ENCODE measurements at regions not wholly inside any gene's neighbourhood (a gene's known extent, or its start where the extent isn't known, plus 50 kb on each side); places are given as distances from the start of the nearest gene placed in this dataset.

- Histone ChIP-seq H3K36me3 (ENCODE audit: control insufficient read depth, insufficient read depth, low read length) (no peaks in the 10 kb centered on the region), H3K4me3 (ENCODE audit: extremely low read depth, insufficient read depth, low read length, poor library complexity, severe bottlenecking) (no peak overlapping the region), H3K4me1 (ENCODE audit: control insufficient read depth, insufficient read depth, low read length, poor library complexity, severe bottlenecking) (no peaks in the 10 kb centered on the region), H3K9me3 (ENCODE audit: control insufficient read depth, low read length) (no peaks in the 10 kb centered on the region), H3K27ac (ENCODE audit: low read depth, low read length, severe bottlenecking) (no peak overlapping the region)
- 89 to 100% methylated on average over 1 of the region's 1 CpG for WGBS, 2 experiments (ENCODE audit: insufficient coverage in 2 of 2)
These were observed 540.5 kb upstream of the CDH18 start for GRCh38 chr5:20528471-20528870.

GRCh38 chr5:20524991-20525529, 537.1 kb upstream of the CDH18 start:
- Histone ChIP-seq H3K4me1 (ENCODE audit: control insufficient read depth, insufficient read depth, low read length, poor library complexity, severe bottlenecking) (no peaks in the 10 kb centered on the region), H3K27ac (ENCODE audit: low read depth, low read length, severe bottlenecking) (no peak overlapping the region), H3K9me3 (ENCODE audit: control insufficient read depth, low read length) (no peaks in the 10 kb centered on the region), H3K36me3 (ENCODE audit: control insufficient read depth, insufficient read depth, low read length) (no peaks in the 10 kb centered on the region), H3K4me3 (ENCODE audit: extremely low read depth, insufficient read depth, low read length, poor library complexity, severe bottlenecking) (no peak overlapping the region)
- WGBS, 2 experiments (ENCODE audit: insufficient coverage in 2 of 2): 89 to 92% methylated on average over 4 to 5 of the region's 5 CpGs

GRCh38 chr5:20522905-20523482, 535.0 kb upstream of the CDH18 start:
- Histone ChIP-seq H3K27ac (ENCODE audit: low read depth, low read length, severe bottlenecking) (no peak overlapping the region), H3K4me3 (ENCODE audit: extremely low read depth, insufficient read depth, low read length, poor library complexity, severe bottlenecking) (no peak overlapping the region), H3K36me3 (ENCODE audit: control insufficient read depth, insufficient read depth, low read length) (no peaks in the 10 kb centered on the region), H3K4me1 (ENCODE audit: control insufficient read depth, insufficient read depth, low read length, poor library complexity, severe bottlenecking) (no peaks in the 10 kb centered on the region), H3K9me3 (ENCODE audit: control insufficient read depth, low read length) (no peaks in the 10 kb centered on the region)
- WGBS, 2 experiments (ENCODE audit: insufficient coverage in 2 of 2): 29% methylated on average over 1 of the region's 3 CpGs; no CpG with 5 or more reads in 1 of the 2 experiments

- 90 to 100% methylated on average over 1 to 2 of the region's 4 CpGs for WGBS, 2 experiments (ENCODE audit: insufficient coverage in 2 of 2)
- H3K4me3 ChIP-seq (ENCODE audit: extremely low read depth, insufficient read depth, low read length, poor library complexity, severe bottlenecking): no peak overlapping the region
- H3K27ac ChIP-seq (ENCODE audit: low read depth, low read length, severe bottlenecking): no peak overlapping the region
- H3K4me1 ChIP-seq (ENCODE audit: control insufficient read depth, insufficient read depth, low read length, poor library complexity, severe bottlenecking): no peaks in the 10 kb centered on the region
- H3K9me3 ChIP-seq (ENCODE audit: control insufficient read depth, low read length): no peaks in the 10 kb centered on the region
- no peaks in the 10 kb centered on the region for H3K36me3 ChIP-seq (ENCODE audit: control insufficient read depth, insufficient read depth, low read length)
These were observed 527.6 kb upstream of the CDH18 start for GRCh38 chr5:20515606-20516005.

GRCh38 chr5:20514145-20514544, 526.1 kb upstream of the CDH18 start:
- no peak overlapping the region for H3K27ac ChIP-seq (ENCODE audit: low read depth, low read length, severe bottlenecking)
- no peaks in the 10 kb centered on the region for H3K36me3 ChIP-seq (ENCODE audit: control insufficient read depth, insufficient read depth, low read length)

GRCh38 chr5:20500546-20500945, 512.5 kb upstream of the CDH18 start:
- Histone ChIP-seq H3K4me1 (ENCODE audit: control insufficient read depth, insufficient read depth, low read length, poor library complexity, severe bottlenecking) (no peaks in the 10 kb centered on the region), H3K9me3 (ENCODE audit: control insufficient read depth, low read length) (no peaks in the 10 kb centered on the region), H3K27ac (ENCODE audit: low read depth, low read length, severe bottlenecking) (no peak overlapping the region), H3K36me3 (ENCODE audit: control insufficient read depth, insufficient read depth, low read length) (no peaks in the 10 kb centered on the region), H3K4me3 (ENCODE audit: extremely low read depth, insufficient read depth, low read length, poor library complexity, severe bottlenecking) (no peak overlapping the region)
- 100% methylated on average over 1 of the region's 2 CpGs; no CpG with 5 or more reads in 1 of the 2 experiments for WGBS, 2 experiments (ENCODE audit: insufficient coverage in 2 of 2)

More at GRCh38 chr5:20514145-20514544, 526.1 kb upstream of the CDH18 start:
- Histone ChIP-seq H3K4me1 (ENCODE audit: control insufficient read depth, insufficient read depth, low read length, poor library complexity, severe bottlenecking) (no peaks in the 10 kb centered on the region), H3K4me3 (ENCODE audit: extremely low read depth, insufficient read depth, low read length, poor library complexity, severe bottlenecking) (no peak overlapping the region), H3K9me3 (ENCODE audit: control insufficient read depth, low read length) (no peaks in the 10 kb centered on the region)
- 83 to 88% methylated on average over 2 of the region's 4 CpGs for WGBS, 2 experiments (ENCODE audit: insufficient coverage in 2 of 2)

- Histone ChIP-seq H3K27ac (ENCODE audit: low read depth, low read length, severe bottlenecking) (no peak overlapping the region), H3K36me3 (ENCODE audit: control insufficient read depth, insufficient read depth, low read length) (no peaks in the 10 kb centered on the region), H3K9me3 (ENCODE audit: control insufficient read depth, low read length) (no peaks in the 10 kb centered on the region), H3K4me1 (ENCODE audit: control insufficient read depth, insufficient read depth, low read length, poor library complexity, severe bottlenecking) (no peaks in the 10 kb centered on the region), H3K4me3 (ENCODE audit: extremely low read depth, insufficient read depth, low read length, poor library complexity, severe bottlenecking) (no peak overlapping the region)
- 100% methylated on average over 1 of the region's 3 CpGs; no CpG with 5 or more reads in 1 of the 2 experiments for WGBS, 2 experiments (ENCODE audit: insufficient coverage in 2 of 2)
These were observed 510.9 kb upstream of the CDH18 start for GRCh38 chr5:20498926-20499325.

GRCh38 chr5:20498102-20498501, 510.1 kb upstream of the CDH18 start:
- no peak overlapping the region for H3K27ac ChIP-seq (ENCODE audit: low read depth, low read length, severe bottlenecking)
- no peaks in the 10 kb centered on the region for H3K4me1 ChIP-seq (ENCODE audit: control insufficient read depth, insufficient read depth, low read length, poor library complexity, severe bottlenecking)
- no CpG with 5 or more reads among the region's 1 CpG for WGBS, 2 experiments (ENCODE audit: insufficient coverage in 2 of 2)
- no peak overlapping the region for H3K4me3 ChIP-seq (ENCODE audit: extremely low read depth, insufficient read depth, low read length, poor library complexity, severe bottlenecking)
- H3K9me3 ChIP-seq (ENCODE audit: control insufficient read depth, low read length): no peaks in the 10 kb centered on the region
- H3K36me3 ChIP-seq (ENCODE audit: control insufficient read depth, insufficient read depth, low read length): no peaks in the 10 kb centered on the region

- Histone ChIP-seq H3K36me3 (ENCODE audit: control insufficient read depth, insufficient read depth, low read length) (no peaks in the 10 kb centered on the region), H3K9me3 (ENCODE audit: control insufficient read depth, low read length) (no peaks in the 10 kb centered on the region), H3K4me1 (ENCODE audit: control insufficient read depth, insufficient read depth, low read length, poor library complexity, severe bottlenecking) (no peaks in the 10 kb centered on the region), H3K4me3 (ENCODE audit: extremely low read depth, insufficient read depth, low read length, poor library complexity, severe bottlenecking) (no peak overlapping the region), H3K27ac (ENCODE audit: low read depth, low read length, severe bottlenecking) (no peak overlapping the region)
- WGBS, 2 experiments (ENCODE audit: insufficient coverage in 2 of 2): 80% methylated on average over 1 of the region's 2 CpGs; no CpG with 5 or more reads in 1 of the 2 experiments
These were observed 509.4 kb upstream of the CDH18 start for GRCh38 chr5:20497356-20497755.

- WGBS, 2 experiments (ENCODE audit: insufficient coverage in 2 of 2): 83 to 95% methylated on average over 4 of the region's 5 CpGs
- no peak overlapping the region for H3K27ac ChIP-seq (ENCODE audit: low read depth, low read length, severe bottlenecking)
- no peak overlapping the region for H3K4me3 ChIP-seq (ENCODE audit: extremely low read depth, insufficient read depth, low read length, poor library complexity, severe bottlenecking)
- no peaks in the 10 kb centered on the region for H3K9me3 ChIP-seq (ENCODE audit: control insufficient read depth, low read length)
- no peaks in the 10 kb centered on the region for H3K4me1 ChIP-seq (ENCODE audit: control insufficient read depth, insufficient read depth, low read length, poor library complexity, severe bottlenecking)
- H3K36me3 ChIP-seq (ENCODE audit: control insufficient read depth, insufficient read depth, low read length): no peaks in the 10 kb centered on the region
These were observed 506.7 kb upstream of the CDH18 start for GRCh38 chr5:20494706-20495105.

GRCh38 chr5:20486826-20487225, 498.8 kb upstream of the CDH18 start:
- no peak overlapping the region for H3K27ac ChIP-seq (ENCODE audit: low read depth, low read length, severe bottlenecking)
- WGBS, 2 experiments (ENCODE audit: insufficient coverage in 2 of 2): 80 to 93% methylated on average over 1 to 4 of the region's 4 CpGs
- no peaks in the 10 kb centered on the region for H3K36me3 ChIP-seq (ENCODE audit: control insufficient read depth, insufficient read depth, low read length)
- no peak overlapping the region for H3K4me3 ChIP-seq (ENCODE audit: extremely low read depth, insufficient read depth, low read length, poor library complexity, severe bottlenecking)
- H3K4me1 ChIP-seq (ENCODE audit: control insufficient read depth, insufficient read depth, low read length, poor library complexity, severe bottlenecking): no peaks in the 10 kb centered on the region
- H3K9me3 ChIP-seq (ENCODE audit: control insufficient read depth, low read length): no peaks in the 10 kb centered on the region
